Esophagus squamous epithelium (tissue), 5 donors: ENCODE measurements at regions not wholly inside any gene's neighbourhood (a gene's known extent, or its start where the extent isn't known, plus 50 kb on each side); places are given as distances from the start of the nearest gene placed in this dataset.
"Not testable (repeated sequence)": the region's sequence is repeated elsewhere in the genome, so short reads cannot be mapped to it uniquely, and the experiment has no call there.

Source experiments
- DNase-seq: peaks from one replicate; lab custom pipeline; 2025; lab: John Stamatoyannopoulos, UW
- H3K27ac ChIP-seq, 4 donors: fragments of 200-600 bp; sonication (generic); one replicate each; pipeline ENCODE4 v1.5.1; 2016 to 2019; ENCODE audit warnings: mild to moderate bottlenecking in 1 of 4
- H3K27me3 ChIP-seq, 4 donors: fragments of 200-600 bp; sonication (generic); 1 replicate in 3 of 4; 2 replicates in 1 of 4; pipeline versions ENCODE4 v1.5.1 to v1.6.0; 2017 to 2021; ENCODE audit warnings: antibody characterized with exemption in 1 of 4
- H3K36me3 ChIP-seq, 3 donors: fragments of 200-600 bp; sonication (generic); one replicate each; pipeline ENCODE4 v1.5.1; 2016 to 2019
- H3K4me1 ChIP-seq, 3 donors: fragments of 200-600 bp; sonication (generic); one replicate each; pipeline ENCODE4 v1.5.1; 2017 to 2019
- H3K4me3 ChIP-seq, 4 donors: fragments of 200-600 bp; sonication (generic); 1 replicate in 3 of 4; 2 replicates in 1 of 4; pipeline ENCODE4 v1.5.1; 2016 to 2019; ENCODE audit warnings: mild to moderate bottlenecking in 2 of 4, moderate library complexity in 1 of 4
- H3K9me3 ChIP-seq, 3 donors: fragments of 200-600 bp; sonication (generic); one replicate each; pipeline ENCODE4 v1.5.1; 2016 to 2019
- POLR2A ChIP-seq, 4 donors: fragments of 450-650 bp; IDR thresholded peaks; one replicate each; pipeline ENCODE4 v1.6.1; 2017; ENCODE audit warnings: antibody characterized with exemption in 4 of 4, mild to moderate bottlenecking in 4 of 4, moderate library complexity in 3 of 4
- WGBS, 2 donors: methylation state at CpG; one replicate each; pipeline ENCODE4 v1.1.5; 2018; 5-methylcytosine and 5-hydroxymethylcytosine counted together
- intact Hi-C: fragments of 100-400 bp; cut with DNase I; formaldehyde crosslinking; loops from one replicate; pipeline ENCODE4 v1.15.0; 2022
- TF ChIP-seq, protein P1 (sequence below), 6 experiments: fragments of 450-650 bp in 4 of 6; fragments of 200-600 bp in 2 of 6; sonication (generic) in 2 of 6; IDR thresholded peaks; one replicate each; pipeline ENCODE4 v1.5.1; 2016 to 2019; ENCODE audit warnings: antibody characterized with exemption in 6 of 6, mild to moderate bottlenecking in 4 of 6, moderate library complexity in 4 of 6
- donor health status: DM: yes; HTN: yes; CAD: no.

DNA sequence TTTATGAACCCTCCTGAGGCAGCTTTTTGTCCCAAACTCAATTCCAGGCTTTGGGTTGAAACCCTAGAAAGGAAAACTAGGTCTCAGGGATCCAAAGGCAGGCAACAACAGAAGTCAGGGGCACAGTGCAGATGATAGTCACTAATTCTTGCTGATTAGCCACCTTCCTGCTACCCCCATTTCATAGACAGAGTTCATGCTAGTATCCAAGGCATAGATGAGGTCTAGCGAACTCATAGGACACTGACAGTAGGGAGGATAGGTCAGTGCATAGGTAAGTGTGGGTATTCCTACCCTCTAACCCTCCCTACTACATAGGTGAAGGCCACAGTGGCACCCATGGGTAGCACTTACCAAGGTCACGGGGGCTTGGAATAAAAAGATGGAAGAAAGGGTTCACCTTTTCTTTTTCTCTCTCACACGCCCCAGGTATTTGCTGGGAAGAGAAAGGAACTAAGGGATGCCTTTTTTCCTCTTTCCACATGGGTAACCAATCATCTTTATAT lies 86.2 kb downstream of the SLC25A46 start:
- Histone ChIP-seq H3K27me3 (no peaks in the 10 kb centered on the region), H3K4me1 (no peaks in the 10 kb centered on the region), H3K27ac (no peak overlapping the region), H3K9me3 (peaks cover 0 to 31% (median 14%) of the 10 kb centered on the region in 3 donors), H3K36me3 (no peaks in the 10 kb centered on the region), H3K4me3 (no peak overlapping the region)
- WGBS, 2 donors, result 89 to 94% methylated on average over 3 of the region's 3 CpGs
- intact Hi-C loops, result no loop called here
- DNase-seq, result no peak
- no peak for TF ChIP-seq POLR2A (IDR thresholded peaks at IDR 0.05)
- TF ChIP-seq, protein P1, sequence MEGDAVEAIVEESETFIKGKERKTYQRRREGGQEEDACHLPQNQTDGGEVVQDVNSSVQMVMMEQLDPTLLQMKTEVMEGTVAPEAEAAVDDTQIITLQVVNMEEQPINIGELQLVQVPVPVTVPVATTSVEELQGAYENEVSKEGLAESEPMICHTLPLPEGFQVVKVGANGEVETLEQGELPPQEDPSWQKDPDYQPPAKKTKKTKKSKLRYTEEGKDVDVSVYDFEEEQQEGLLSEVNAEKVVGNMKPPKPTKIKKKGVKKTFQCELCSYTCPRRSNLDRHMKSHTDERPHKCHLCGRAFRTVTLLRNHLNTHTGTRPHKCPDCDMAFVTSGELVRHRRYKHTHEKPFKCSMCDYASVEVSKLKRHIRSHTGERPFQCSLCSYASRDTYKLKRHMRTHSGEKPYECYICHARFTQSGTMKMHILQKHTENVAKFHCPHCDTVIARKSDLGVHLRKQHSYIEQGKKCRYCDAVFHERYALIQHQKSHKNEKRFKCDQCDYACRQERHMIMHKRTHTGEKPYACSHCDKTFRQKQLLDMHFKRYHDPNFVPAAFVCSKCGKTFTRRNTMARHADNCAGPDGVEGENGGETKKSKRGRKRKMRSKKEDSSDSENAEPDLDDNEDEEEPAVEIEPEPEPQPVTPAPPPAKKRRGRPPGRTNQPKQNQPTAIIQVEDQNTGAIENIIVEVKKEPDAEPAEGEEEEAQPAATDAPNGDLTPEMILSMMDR (IDR thresholded peaks at IDR 0.05), result no peak

DNA sequence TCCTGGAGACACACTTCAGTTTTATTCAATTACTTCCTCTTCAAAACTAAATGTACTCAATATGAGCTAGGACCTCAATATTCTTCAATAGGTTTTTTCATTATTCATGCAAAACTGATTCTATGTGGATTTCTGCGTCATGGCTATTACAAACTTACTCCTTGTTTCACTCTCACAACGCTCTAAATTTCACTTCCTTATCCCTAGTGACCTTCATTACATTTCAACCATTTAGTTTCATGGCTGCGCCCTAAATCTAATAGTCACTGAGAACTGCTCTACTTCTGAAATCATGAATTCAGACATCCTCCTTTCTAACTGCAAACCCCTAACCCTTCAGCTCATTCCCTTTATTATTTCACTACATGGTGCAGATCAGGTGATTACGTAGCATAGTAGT lies 93.9 kb downstream of the SLC25A46 start:
- Histone ChIP-seq H3K27me3 (no peaks in the 10 kb centered on the region), H3K36me3 (no peaks in the 10 kb centered on the region), H3K9me3 (peaks cover 0 to 8% (median 0%) of the 10 kb centered on the region in 3 donors), H3K27ac (no peak overlapping the region), H3K4me3 (no peak overlapping the region), H3K4me1 (no peaks in the 10 kb centered on the region)
- DNase-seq, result no peak
- 86 to 93% methylated on average over 4 of the region's 4 CpGs for WGBS, 2 donors
- intact Hi-C loops, result no loop called here
- no peak for TF ChIP-seq POLR2A (IDR thresholded peaks at IDR 0.05)
- TF ChIP-seq, protein P1 (IDR thresholded peaks at IDR 0.05), result no peak

DNA sequence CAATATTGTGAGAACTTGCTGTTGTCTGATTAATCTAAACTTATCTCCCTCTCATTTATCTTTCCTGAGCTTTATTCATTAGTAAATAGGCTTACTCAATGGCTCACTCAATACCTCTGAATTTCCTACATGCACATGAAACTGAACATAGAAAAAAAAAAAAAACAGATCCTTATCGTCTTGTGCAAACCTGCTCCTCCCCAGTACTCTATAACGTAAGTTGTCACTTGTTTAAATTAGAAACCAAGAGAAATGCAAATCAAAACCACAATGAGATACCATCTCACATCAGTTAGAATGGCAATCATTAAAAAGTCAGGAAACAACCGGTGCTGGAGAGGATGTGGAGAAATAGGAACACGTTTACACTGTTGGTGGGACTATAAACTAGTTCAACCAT lies 96.1 kb downstream of the SLC25A46 start:
- H3K4me1 ChIP-seq, H3K9me3 ChIP-seq, H3K4me3 ChIP-seq, intact Hi-C loops, H3K27ac ChIP-seq, DNase-seq, H3K36me3 ChIP-seq, H3K27me3 ChIP-seq: not testable (repeated sequence)
- WGBS, 2 donors, result 62 to 86% methylated on average over 4 of the region's 4 CpGs

DNA sequence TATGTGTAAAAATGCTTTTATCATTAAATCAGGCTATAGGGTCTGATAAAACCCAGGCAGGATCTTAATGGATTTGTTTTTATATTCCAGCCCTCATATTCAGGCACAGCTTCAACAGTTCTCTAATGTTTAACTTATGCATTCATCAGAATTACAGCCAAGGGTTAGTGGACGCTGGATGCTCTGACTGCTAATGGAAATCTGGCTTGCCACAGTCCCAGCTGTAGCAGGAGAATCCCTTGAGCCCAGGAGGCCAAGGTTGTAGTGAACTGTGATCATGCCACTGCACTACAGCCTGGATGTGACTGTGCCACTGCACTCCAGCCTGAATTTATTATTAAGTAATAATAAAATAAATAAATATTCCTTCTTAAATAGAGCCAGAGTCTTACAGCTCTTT lies 98.0 kb downstream of the SLC25A46 start:
- 55 to 75% methylated on average over 1 of the region's 1 CpG for WGBS, 2 donors
- intact Hi-C loops, result no loop called here
- TF ChIP-seq, protein P1 (IDR thresholded peaks at IDR 0.05), result no peak
- TF ChIP-seq POLR2A (IDR thresholded peaks at IDR 0.05), result no peak
- no peaks in the 10 kb centered on the region for H3K27me3 ChIP-seq
- no peak overlapping the region for H3K4me3 ChIP-seq
- no peak overlapping the region for H3K27ac ChIP-seq
- peaks cover 0 to 17% (median 12%) of the 10 kb centered on the region in 3 donors for H3K4me1 ChIP-seq
- no peaks in the 10 kb centered on the region for H3K9me3 ChIP-seq
- no peak for DNase-seq
- no peaks in the 10 kb centered on the region for H3K36me3 ChIP-seq

DNA sequence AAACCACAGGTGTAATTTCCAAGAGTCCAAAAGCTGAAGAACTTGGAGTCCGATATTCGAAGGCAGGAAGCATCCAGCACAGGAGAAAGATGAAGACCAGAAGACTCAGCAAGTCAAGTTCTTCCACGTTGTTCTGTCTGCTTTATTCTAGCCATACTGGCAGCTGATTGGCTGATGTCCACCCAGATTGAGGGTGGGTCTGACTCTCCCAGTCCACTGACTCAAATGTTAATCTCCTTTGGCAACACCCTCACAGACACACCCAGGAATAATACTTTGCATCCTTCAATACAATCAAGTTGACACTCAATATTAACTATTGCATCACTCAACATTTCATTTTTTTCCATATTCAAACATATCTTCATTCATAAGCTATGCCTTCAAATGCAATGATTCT lies 99.5 kb downstream of the SLC25A46 start:
- WGBS, 2 donors, result 74 to 80% methylated on average over 3 of the region's 3 CpGs
- intact Hi-C loops, result not testable (repeated sequence)

DNA sequence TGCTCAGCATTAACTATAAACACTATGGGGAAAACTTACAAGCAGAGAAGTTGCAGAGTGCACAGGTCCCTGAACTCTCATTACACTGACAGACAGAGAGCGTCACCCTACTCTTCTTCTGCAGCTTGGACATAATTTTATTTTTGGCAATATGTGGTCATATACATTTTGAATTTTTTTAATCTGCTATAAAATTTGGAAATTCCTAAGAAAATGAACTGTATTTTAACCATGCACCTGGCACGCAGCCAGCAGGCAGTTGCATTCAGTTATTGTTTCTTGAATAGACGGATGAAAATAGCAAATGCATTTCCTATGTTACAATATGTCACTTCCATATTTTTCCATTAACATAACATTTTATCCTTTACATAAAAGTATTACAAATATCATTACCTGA lies 100.2 kb downstream of the SLC25A46 start:
- no peak overlapping the region for H3K27ac ChIP-seq
- DNase-seq, result no peak
- no peak overlapping the region for H3K4me3 ChIP-seq
- H3K27me3 ChIP-seq, result no peaks in the 10 kb centered on the region
- peaks cover 0 to 17% (median 12%) of the 10 kb centered on the region in 3 donors for H3K4me1 ChIP-seq
- no peaks in the 10 kb centered on the region for H3K9me3 ChIP-seq
- intact Hi-C loops, result no loop called here
- H3K36me3 ChIP-seq, result no peaks in the 10 kb centered on the region
- no peak for TF ChIP-seq POLR2A (IDR thresholded peaks at IDR 0.05)
- TF ChIP-seq, protein P1 (IDR thresholded peaks at IDR 0.05), result no peak
- WGBS, 2 donors, result 61 to 71% methylated on average over 3 of the region's 3 CpGs

More for the DNA sequence above, 99.5 kb downstream of the SLC25A46 start:
- H3K4me3 ChIP-seq, DNase-seq, H3K27ac ChIP-seq, H3K27me3 ChIP-seq, H3K36me3 ChIP-seq, H3K9me3 ChIP-seq: not testable (repeated sequence)
- peaks cover 0 to 17% (median 12%) of the 10 kb centered on the region in 3 donors for H3K4me1 ChIP-seq
